Mesenchymal stem cell (in vitro differentiated cells and primary cell): ENCODE measurements at regions not wholly inside any gene's neighbourhood (a gene's known extent, or its start where the extent isn't known, plus 50 kb on each side); places are given as distances from the start of the nearest gene placed in this dataset.

ENCODE experiments used
- DNase-seq: peaks from one replicate; pipeline ENCODE4 v3.0.0-alpha.2; 2013
- H2AFZ ChIP-seq: one replicate; pipeline ENCODE4 v1.6.1; 2013; ENCODE audit warnings: low read depth, mild to moderate bottlenecking, control low read depth, inconsistent platforms, low read length, moderate library complexity
- H2AK5ac ChIP-seq: 2 replicates; pipeline ENCODE4 v1.6.1; 2013; ENCODE audit warnings: low read length, moderate library complexity, mild to moderate bottlenecking, inconsistent platforms; ENCODE audit not compliant: severe bottlenecking
- H2BK120ac ChIP-seq: one replicate; pipeline ENCODE4 v1.6.1; 2013; ENCODE audit warnings: low read depth, mild to moderate bottlenecking, inconsistent platforms, low read length, moderate library complexity
- H2BK12ac ChIP-seq, 2 experiments: one replicate each; pipeline ENCODE4 v1.6.1; 2013; ENCODE audit warnings: inconsistent platforms in 2 of 2, low read length in 2 of 2, mild to moderate bottlenecking in 2 of 2, moderate library complexity in 2 of 2, control low read depth in 1 of 2
- H2BK15ac ChIP-seq: one replicate; pipeline ENCODE4 v1.6.1; 2013; ENCODE audit warnings: mild to moderate bottlenecking, low read depth, inconsistent platforms; ENCODE audit not compliant: poor library complexity, severe bottlenecking
- H2BK5ac ChIP-seq: 2 replicates; pipeline ENCODE4 v1.6.1; 2013; ENCODE audit warnings: low read depth, mild to moderate bottlenecking, low read length, control low read depth, inconsistent platforms; ENCODE audit not compliant: poor library complexity, severe bottlenecking
- H3K14ac ChIP-seq, 2 experiments: one replicate each; pipeline ENCODE4 v1.6.1; 2013; ENCODE audit warnings: inconsistent platforms in 2 of 2, low read length in 2 of 2, control low read depth in 1 of 2, mild to moderate bottlenecking in 1 of 2, moderate library complexity in 1 of 2
- H3K18ac ChIP-seq, 2 experiments: one replicate each; pipeline ENCODE4 v1.6.1; 2013; ENCODE audit warnings: inconsistent platforms in 2 of 2, low read length in 2 of 2, control low read depth in 1 of 2, low read depth in 1 of 2, mild to moderate bottlenecking in 1 of 2
- H3K23ac ChIP-seq, 2 experiments: one replicate each; pipeline ENCODE4 v1.6.1; 2013; ENCODE audit warnings: inconsistent platforms in 2 of 2, low read length in 2 of 2, mild to moderate bottlenecking in 2 of 2, moderate library complexity in 2 of 2, control low read depth in 1 of 2
- H3K27ac ChIP-seq: 2 replicates; pipeline ENCODE4 v1.5.1; 2013; ENCODE audit warnings: mild to moderate bottlenecking, moderate library complexity, low read length, control low read depth, inconsistent platforms; ENCODE audit not compliant: poor library complexity, severe bottlenecking
- H3K27me3 ChIP-seq, 2 experiments: 2 replicates each; pipeline versions ENCODE4 v1.6.1 to v1.7.0; 2013; ENCODE audit warnings: low read length in 2 of 2, mild to moderate bottlenecking in 2 of 2, moderate library complexity in 2 of 2, control low read depth in 1 of 2, inconsistent platforms in 1 of 2; ENCODE audit not compliant: control insufficient read depth in 1 of 2, insufficient read depth in 1 of 2
- H3K36me3 ChIP-seq, 2 experiments: 2 replicates each; pipeline versions ENCODE4 v1.6.1 to v1.7.0; 2013; ENCODE audit warnings: low read length in 2 of 2, control low read depth in 1 of 2, inconsistent platforms in 1 of 2, low read depth in 1 of 2, mild to moderate bottlenecking in 1 of 2; ENCODE audit not compliant: insufficient read depth in 2 of 2, control insufficient read depth in 1 of 2
- H3K4ac ChIP-seq, 2 experiments: one replicate each; pipeline ENCODE4 v1.6.1; 2013; ENCODE audit warnings: inconsistent platforms in 2 of 2, low read length in 2 of 2, mild to moderate bottlenecking in 2 of 2, moderate library complexity in 2 of 2, control low read depth in 1 of 2, low read depth in 1 of 2
- H3K4me1 ChIP-seq: 2 replicates; pipeline ENCODE4 v1.6.1; 2013; ENCODE audit warnings: low read depth, low read length, control low read depth; ENCODE audit not compliant: control insufficient read depth, insufficient read depth
- H3K4me2 ChIP-seq: 2 replicates; pipeline ENCODE4 v1.6.1; 2013; ENCODE audit warnings: low read length, mild to moderate bottlenecking, inconsistent platforms; ENCODE audit not compliant: poor library complexity, severe bottlenecking
- H3K4me3 ChIP-seq, 2 experiments: 2 replicates each; pipeline versions ENCODE4 v1.5.1 to v1.7.0; 2013; ENCODE audit warnings: low read length in 2 of 2, mild to moderate bottlenecking in 2 of 2, control low read depth in 1 of 2, low read depth in 1 of 2; ENCODE audit not compliant: insufficient read depth in 1 of 2
- H3K79me1 ChIP-seq: replicated peaks from 2 replicates; pipeline ENCODE4 v1.6.1; 2013; ENCODE audit warnings: mild to moderate bottlenecking, control low read depth, low read length, inconsistent platforms; ENCODE audit not compliant: poor library complexity, severe bottlenecking
- H3K9ac ChIP-seq: 2 replicates; pipeline ENCODE4 v1.7.0; 2013; ENCODE audit warnings: mild to moderate bottlenecking, low read length, moderate library complexity
- H3K9me3 ChIP-seq: 2 replicates; pipeline ENCODE4 v1.7.0; 2013; ENCODE audit warnings: mild to moderate bottlenecking, low read length; ENCODE audit not compliant: control insufficient read depth
- H4K8ac ChIP-seq: one replicate; pipeline ENCODE4 v1.6.1; 2013; ENCODE audit warnings: inconsistent platforms, mild to moderate bottlenecking, low read length, moderate library complexity
- H4K91ac ChIP-seq: one replicate; pipeline ENCODE4 v1.6.1; 2013; ENCODE audit warnings: mild to moderate bottlenecking, low read length, inconsistent platforms
- WGBS: methylation state at CpG from one replicate; pipeline ENCODE4 v1.1.7; 2013; ENCODE audit warnings: mixed read lengths; 5-methylcytosine and 5-hydroxymethylcytosine counted together

DNA sequence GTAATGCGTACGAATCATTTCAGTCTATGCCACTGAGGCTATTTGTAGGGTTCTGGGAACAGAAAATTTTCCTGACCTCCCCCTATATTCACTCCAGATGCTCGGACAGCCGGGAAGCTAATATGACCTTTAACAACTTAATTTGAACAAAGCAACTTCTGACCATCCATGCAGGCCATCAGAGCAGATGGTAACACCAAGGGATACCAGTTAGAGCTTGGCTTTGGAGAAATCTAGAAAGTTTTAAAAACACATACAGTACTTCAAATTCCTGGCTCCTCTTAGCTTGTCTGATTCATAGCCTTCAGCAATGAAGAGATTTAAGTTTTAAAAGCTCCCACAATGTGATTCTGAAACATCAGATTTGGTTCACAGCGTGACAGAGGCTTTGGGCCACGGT, 257.3 kb downstream of the GPAM start:
- no peak overlapping the region for H3K23ac ChIP-seq
- H2BK15ac ChIP-seq = no peak overlapping the region
- H3K9me3 ChIP-seq = peaks cover 13% of the 10 kb centered on the region
- H3K79me1 ChIP-seq = no peaks in the 10 kb centered on the region
- no peak overlapping the region for H2BK5ac ChIP-seq
- no peak overlapping the region for H3K14ac ChIP-seq
- no peak overlapping the region for H3K4me3 ChIP-seq
- H3K27me3 ChIP-seq = peaks cover 0 to 15% of the 10 kb centered on the region in 2 experiments
- H3K18ac ChIP-seq = no peak overlapping the region
- DNase-seq = no peak
- no peaks in the 10 kb centered on the region for H3K36me3 ChIP-seq
- no peak overlapping the region for H2BK12ac ChIP-seq
- no peak overlapping the region for H2BK120ac ChIP-seq
- H4K91ac ChIP-seq = no peak overlapping the region
- no peaks in the 10 kb centered on the region for H3K4me1 ChIP-seq
- no peak overlapping the region for H4K8ac ChIP-seq
- 85% methylated on average over 6 of the region's 6 CpGs for WGBS
- H3K27ac ChIP-seq = no peak overlapping the region
- H3K4me2 ChIP-seq = no peak overlapping the region
- no peak overlapping the region for H3K9ac ChIP-seq
- no peak overlapping the region for H3K4ac ChIP-seq
- no peak overlapping the region for H2AFZ ChIP-seq
- H2AK5ac ChIP-seq = no peak overlapping the region

DNA sequence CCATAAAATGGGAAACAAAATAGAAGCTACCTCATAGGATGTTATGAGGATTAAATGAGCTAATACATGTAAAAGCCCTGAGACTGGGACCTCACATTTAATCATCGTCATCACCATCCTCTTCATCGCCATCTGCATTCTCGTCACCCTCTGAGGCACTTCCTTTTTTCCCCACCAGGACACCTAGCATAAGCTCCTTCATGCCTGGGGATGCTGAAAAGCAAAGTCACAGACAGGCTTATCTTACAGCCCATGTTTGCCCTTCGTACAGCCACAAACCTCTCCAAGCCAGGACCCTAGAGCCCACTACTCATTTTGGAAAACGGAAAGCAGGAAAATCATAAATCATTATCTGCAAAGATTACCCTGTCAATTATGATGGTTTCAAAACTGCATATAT, 249.6 kb downstream of the GPAM start:
- H3K4me3 ChIP-seq = no peak overlapping the region
- no peak overlapping the region for H2AK5ac ChIP-seq
- peaks cover 13% of the 10 kb centered on the region for H3K9me3 ChIP-seq
- no peak overlapping the region for H3K4me2 ChIP-seq
- H2AFZ ChIP-seq = no peak overlapping the region
- no peak overlapping the region for H3K23ac ChIP-seq
- H3K9ac ChIP-seq = no peak overlapping the region
- no peak overlapping the region for H3K4ac ChIP-seq
- H2BK5ac ChIP-seq = no peak overlapping the region
- no peak overlapping the region for H3K27ac ChIP-seq
- H3K18ac ChIP-seq = no peak overlapping the region
- H4K8ac ChIP-seq = no peak overlapping the region
- H2BK120ac ChIP-seq = no peak overlapping the region
- no peaks in the 10 kb centered on the region for H3K4me1 ChIP-seq
- H3K79me1 ChIP-seq = no peaks in the 10 kb centered on the region
- H2BK12ac ChIP-seq = no peak overlapping the region
- no peak overlapping the region for H4K91ac ChIP-seq
- peaks cover 0 to 32% of the 10 kb centered on the region in 2 experiments for H3K27me3 ChIP-seq
- no peak for DNase-seq
- no peaks in the 10 kb centered on the region for H3K36me3 ChIP-seq
- H2BK15ac ChIP-seq = no peak overlapping the region
- H3K14ac ChIP-seq = no peak overlapping the region
- WGBS = 81% methylated on average over 5 of the region's 5 CpGs

DNA sequence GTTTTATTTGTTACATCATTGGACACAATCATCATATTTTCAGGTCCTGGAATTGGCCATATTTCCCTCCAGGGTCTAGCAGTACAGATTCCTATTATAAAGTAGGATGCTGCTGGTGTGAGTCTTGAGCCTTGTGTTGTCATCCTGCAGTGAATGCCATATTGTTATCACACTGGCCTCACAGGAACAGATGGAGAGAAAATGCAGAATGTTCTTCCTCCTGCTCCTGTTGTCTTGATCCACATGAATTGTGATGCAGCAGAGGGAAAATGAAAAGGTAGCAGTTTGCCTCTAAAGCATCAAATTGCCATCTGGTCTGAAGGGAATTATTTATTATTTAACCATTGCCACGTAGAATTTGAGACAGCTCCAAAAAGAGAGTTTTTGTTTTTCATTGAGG, 248.6 kb downstream of the GPAM start:
- H2BK15ac ChIP-seq = no peak overlapping the region
- no peak overlapping the region for H2BK120ac ChIP-seq
- H4K91ac ChIP-seq = no peak overlapping the region
- H3K79me1 ChIP-seq = no peaks in the 10 kb centered on the region
- no peak overlapping the region for H2BK5ac ChIP-seq
- no peak overlapping the region for H3K27ac ChIP-seq
- H3K9ac ChIP-seq = no peak overlapping the region
- no peaks in the 10 kb centered on the region for H3K4me1 ChIP-seq
- H2AK5ac ChIP-seq = no peak overlapping the region
- DNase-seq = no peak
- no peak overlapping the region for H2BK12ac ChIP-seq
- H3K9me3 ChIP-seq = peaks cover 8% of the 10 kb centered on the region
- no peak overlapping the region for H3K14ac ChIP-seq
- H3K4ac ChIP-seq = no peak overlapping the region
- H3K4me3 ChIP-seq = no peak overlapping the region
- no peak overlapping the region for H4K8ac ChIP-seq
- no peaks in the 10 kb centered on the region for H3K36me3 ChIP-seq
- no peak overlapping the region for H3K4me2 ChIP-seq
- H3K23ac ChIP-seq = no peak overlapping the region
- H3K27me3 ChIP-seq = peaks cover 0 to 30% of the 10 kb centered on the region in 2 experiments
- WGBS = no CpG with 5 or more reads among the region's 1 CpG
- no peak overlapping the region for H3K18ac ChIP-seq
- no peak overlapping the region for H2AFZ ChIP-seq

DNA sequence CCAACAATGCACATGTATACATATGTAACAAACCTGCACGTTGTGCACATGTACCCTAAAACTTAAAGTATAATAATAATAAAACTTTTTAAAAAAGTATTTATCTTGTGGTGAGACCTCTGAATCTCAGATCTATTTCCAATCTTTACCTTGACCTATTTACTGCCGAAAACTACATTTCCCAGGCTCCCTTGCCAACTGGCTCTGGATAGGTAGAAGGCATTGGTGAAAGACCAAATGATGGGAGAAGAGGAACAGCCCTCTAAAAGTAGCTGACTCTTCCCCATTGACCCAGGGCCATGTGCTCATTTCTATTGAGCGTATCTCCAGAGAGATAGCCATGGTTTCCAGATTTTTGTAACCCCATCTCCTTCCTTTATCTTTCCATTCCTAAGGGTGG, 247.4 kb downstream of the GPAM start:
- Histone ChIP-seq H3K9me3 (peaks cover 9% of the 10 kb centered on the region), H3K27me3 (peaks cover 0 to 27% of the 10 kb centered on the region in 2 experiments), H2AFZ (no peak overlapping the region), H3K9ac (no peak overlapping the region), H2AK5ac (no peak overlapping the region), H3K79me1 (no peaks in the 10 kb centered on the region), H3K4me1 (no peaks in the 10 kb centered on the region), H4K91ac (no peak overlapping the region), H2BK5ac (no peak overlapping the region), H2BK120ac (no peak overlapping the region), H4K8ac (no peak overlapping the region), H3K4ac (no peak overlapping the region), H3K4me3 (no peak overlapping the region), H3K23ac (no peak overlapping the region), H2BK15ac (no peak overlapping the region), H3K4me2 (no peak overlapping the region), H3K27ac (no peak overlapping the region), H3K18ac (no peak overlapping the region), H2BK12ac (no peak overlapping the region), H3K36me3 (no peaks in the 10 kb centered on the region), H3K14ac (no peak overlapping the region)
- DNase-seq = no peak
- 61% methylated on average over 1 of the region's 3 CpGs for WGBS
